WTC11 (cell line): ENCODE measurements at regions not wholly inside any gene's neighbourhood (a gene's known extent, or its start where the extent isn't known, plus 50 kb on each side); places are given as distances from the start of the nearest gene placed in this dataset.

Experiments used
- ATAC-seq: fragments of 200-7000 bp; cut with Tn5 transposase; 2 replicates; pipeline ENCODE4 v1.10.0; 2021; ENCODE audit warnings: mild to moderate bottlenecking, moderate library complexity
- CTCF ChIA-PET: fragments of 300-600 bp; sonication (Branson Sonifier 250); formaldehyde crosslinking; loops from one replicate; lab custom pipeline; 2021; ENCODE audit warnings: antibody characterized with exemption; lab: Charles Lee
- POLR2A ChIA-PET: fragments of 350-600 bp; sonication (Branson Sonifier 250); formaldehyde crosslinking; loops from one replicate; lab custom pipeline; 2021; ENCODE audit warnings: antibody characterized with exemption; lab: Charles Lee
- DNase-seq: peaks from one replicate; pipeline ENCODE4 v3.0.0; 2021; ENCODE audit warnings: low spot score
- H3K27ac Mint-ChIP-seq: 2 replicates; pipeline ENCODE4 v1.8.0; 2021; ENCODE audit warnings: mixed read lengths
- H3K27me3 Mint-ChIP-seq: 2 replicates; pipeline ENCODE4 v1.8.0; 2021; ENCODE audit warnings: low read depth, mild to moderate bottlenecking, moderate library complexity, mixed read lengths
- H3K36me3 Mint-ChIP-seq: 2 replicates; pipeline ENCODE4 v1.8.0; 2021; ENCODE audit warnings: mixed read lengths
- H3K4me1 Mint-ChIP-seq: 2 replicates; pipeline ENCODE4 v1.8.0; 2022; ENCODE audit warnings: mixed read lengths
- H3K4me3 Mint-ChIP-seq: 2 replicates; pipeline ENCODE4 v1.8.0; 2021; ENCODE audit warnings: mild to moderate bottlenecking, moderate library complexity, mixed read lengths
- H3K9me3 Mint-ChIP-seq: 2 replicates; pipeline ENCODE4 v1.8.0; 2021; ENCODE audit warnings: mixed read lengths
- CBFB ChIP-seq: sonication (generic); formaldehyde crosslinking; IDR thresholded peaks from 2 replicates; pipeline ENCODE4 v1.8.1; 2022; ENCODE audit warnings: mild to moderate bottlenecking, low read depth, missing genetic modification reagents
- EMX1 ChIP-seq: fragments of 250-450 bp; sonication (Bioruptor Pico); IDR thresholded peaks from 2 replicates; pipeline ENCODE4 v1.8.0; 2021; ENCODE audit warnings: mild to moderate bottlenecking
- MXD4 ChIP-seq: fragments of 250-450 bp; sonication (Bioruptor Pico); IDR thresholded peaks from 2 replicates; pipeline ENCODE4 v1.8.0; 2021; ENCODE audit warnings: mild to moderate bottlenecking, moderate library complexity, borderline replicate concordance
- MYBL2 ChIP-seq: sonication (generic); formaldehyde crosslinking; IDR thresholded peaks from 2 replicates; pipeline ENCODE4 v1.8.1; 2023; ENCODE audit warnings: mild to moderate bottlenecking, moderate library complexity, missing genetic modification reagents
- NFATC4 ChIP-seq: fragments of 250-450 bp; sonication (Bioruptor Pico); IDR thresholded peaks from 2 replicates; pipeline ENCODE4 v1.9.0; 2021; ENCODE audit warnings: mild to moderate bottlenecking
- PRRX2 ChIP-seq: fragments of 250-450 bp; sonication (Bioruptor Pico); IDR thresholded peaks from 2 replicates; pipeline ENCODE4 v1.8.0; 2021; ENCODE audit warnings: mild to moderate bottlenecking
- SP1 ChIP-seq: sonication (generic); formaldehyde crosslinking; conservative IDR thresholded peaks from 2 replicates; pipeline ENCODE4 v1.8.1; 2022; ENCODE audit warnings: missing genetic modification reagents
- ZNF263 ChIP-seq: sonication (generic); formaldehyde crosslinking; IDR thresholded peaks from 2 replicates; pipeline ENCODE4 v1.8.1; 2022; ENCODE audit warnings: low read depth, mild to moderate bottlenecking, moderate library complexity, missing genetic modification reagents
- ZNF396 ChIP-seq: fragments of 250-450 bp; sonication (Bioruptor Pico); IDR thresholded peaks from 2 replicates; pipeline ENCODE4 v1.8.0; 2021; ENCODE audit warnings: mild to moderate bottlenecking, moderate library complexity, borderline replicate concordance
- TF ChIP-seq, protein P1 (sequence below): sonication (generic); formaldehyde crosslinking; IDR thresholded peaks from 2 replicates; pipeline ENCODE4 v1.8.1; 2022; ENCODE audit warnings: low read depth, missing genetic modification reagents, borderline replicate concordance
- TF ChIP-seq, protein P2 (sequence below): sonication (generic); formaldehyde crosslinking; IDR thresholded peaks from 2 replicates; pipeline ENCODE4 v1.8.1; 2022; ENCODE audit warnings: missing genetic modification reagents, borderline replicate concordance
- TF ChIP-seq, protein P3 (sequence below): fragments of 250-450 bp; sonication (Bioruptor Pico); IDR thresholded peaks from 2 replicates; pipeline ENCODE4 v1.9.0; 2021; ENCODE audit warnings: mild to moderate bottlenecking
- TF ChIP-seq, protein P4 (sequence below): fragments of 250-450 bp; sonication (Bioruptor Pico); IDR thresholded peaks from 2 replicates; pipeline ENCODE4 v2.1.2; 2022; ENCODE audit warnings: mild to moderate bottlenecking, moderate library complexity
- TF ChIP-seq, protein P5 (sequence below): sonication (generic); formaldehyde crosslinking; IDR thresholded peaks from 2 replicates; pipeline ENCODE4 v1.8.0; 2023; ENCODE audit warnings: mild to moderate bottlenecking, missing genetic modification reagents
- TF ChIP-seq, protein P6 (sequence below): fragments of 250-450 bp; sonication (Bioruptor Pico); IDR thresholded peaks from 2 replicates; pipeline ENCODE4 v1.8.0; 2021; ENCODE audit warnings: mild to moderate bottlenecking
- TF ChIP-seq, protein P7 (sequence below): sonication (generic); formaldehyde crosslinking; IDR thresholded peaks from 2 replicates; pipeline ENCODE4 v1.8.1; 2023; ENCODE audit warnings: mild to moderate bottlenecking, missing genetic modification reagents, moderate library complexity
- TF ChIP-seq, protein P8 (sequence below): sonication (generic); formaldehyde crosslinking; IDR thresholded peaks from 2 replicates; pipeline ENCODE4 v1.8.1; 2022; ENCODE audit warnings: low read depth, mild to moderate bottlenecking, moderate library complexity, missing genetic modification reagents, borderline replicate concordance

DNA sequence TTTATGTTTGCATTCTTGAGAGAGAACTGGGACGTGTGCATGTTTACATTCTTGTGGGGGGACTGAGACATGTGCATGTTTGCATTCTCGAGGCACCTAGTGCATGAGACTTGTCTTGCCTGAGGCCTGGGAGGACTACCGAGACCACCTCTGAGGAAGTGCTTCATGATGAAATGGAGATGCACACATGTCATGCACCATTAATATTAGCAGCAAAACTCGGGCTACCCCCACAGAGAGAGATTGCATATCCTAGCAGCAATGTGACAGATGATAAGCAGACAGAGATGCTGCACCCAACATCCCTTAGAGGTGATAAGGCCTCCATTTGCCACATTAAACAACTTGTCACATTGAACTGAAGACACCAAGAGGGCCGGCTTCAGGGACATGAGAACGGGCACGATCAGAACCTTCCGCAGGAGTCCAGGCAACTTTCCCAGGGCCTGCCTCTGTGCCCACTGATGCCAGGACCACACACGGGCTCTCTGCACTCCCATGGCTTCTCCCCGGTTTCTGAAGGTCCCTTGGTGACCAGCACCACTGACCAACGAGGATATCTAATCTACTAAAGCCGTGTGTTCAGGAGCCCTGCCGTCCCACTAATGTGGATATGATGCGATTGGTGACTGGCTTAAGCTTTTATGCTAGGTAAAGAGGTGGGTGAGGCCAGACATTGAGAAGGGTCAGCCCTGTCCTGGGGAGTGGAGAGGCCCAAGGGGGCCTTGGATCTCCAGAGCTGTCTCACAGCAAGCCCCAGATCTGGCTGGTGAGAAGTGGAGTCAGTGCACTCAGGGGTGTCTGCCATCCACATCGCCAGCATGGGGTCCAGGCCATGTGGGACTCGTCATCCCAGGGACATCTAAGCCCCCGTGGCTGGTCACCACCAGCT lies 208.3 kb downstream of the NDUFA10 start:
- H3K4me1 Mint-ChIP-seq = no peaks in the 10 kb centered on the region
- CTCF ChIA-PET = no interaction called here
- no peaks in the 10 kb centered on the region for H3K9me3 Mint-ChIP-seq
- no peak overlapping the region for H3K27ac Mint-ChIP-seq
- ATAC-seq = no peak
- no peak for TF ChIP-seq ZNF396 (CRISPR knock-in tag)
- TF ChIP-seq, protein P1, sequence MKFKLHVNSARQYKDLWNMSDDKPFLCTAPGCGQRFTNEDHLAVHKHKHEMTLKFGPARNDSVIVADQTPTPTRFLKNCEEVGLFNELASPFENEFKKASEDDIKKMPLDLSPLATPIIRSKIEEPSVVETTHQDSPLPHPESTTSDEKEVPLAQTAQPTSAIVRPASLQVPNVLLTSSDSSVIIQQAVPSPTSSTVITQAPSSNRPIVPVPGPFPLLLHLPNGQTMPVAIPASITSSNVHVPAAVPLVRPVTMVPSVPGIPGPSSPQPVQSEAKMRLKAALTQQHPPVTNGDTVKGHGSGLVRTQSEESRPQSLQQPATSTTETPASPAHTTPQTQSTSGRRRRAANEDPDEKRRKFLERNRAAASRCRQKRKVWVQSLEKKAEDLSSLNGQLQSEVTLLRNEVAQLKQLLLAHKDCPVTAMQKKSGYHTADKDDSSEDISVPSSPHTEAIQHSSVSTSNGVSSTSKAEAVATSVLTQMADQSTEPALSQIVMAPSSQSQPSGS (CRISPR knock-in tag) = no peak
- TF ChIP-seq, protein P2, sequence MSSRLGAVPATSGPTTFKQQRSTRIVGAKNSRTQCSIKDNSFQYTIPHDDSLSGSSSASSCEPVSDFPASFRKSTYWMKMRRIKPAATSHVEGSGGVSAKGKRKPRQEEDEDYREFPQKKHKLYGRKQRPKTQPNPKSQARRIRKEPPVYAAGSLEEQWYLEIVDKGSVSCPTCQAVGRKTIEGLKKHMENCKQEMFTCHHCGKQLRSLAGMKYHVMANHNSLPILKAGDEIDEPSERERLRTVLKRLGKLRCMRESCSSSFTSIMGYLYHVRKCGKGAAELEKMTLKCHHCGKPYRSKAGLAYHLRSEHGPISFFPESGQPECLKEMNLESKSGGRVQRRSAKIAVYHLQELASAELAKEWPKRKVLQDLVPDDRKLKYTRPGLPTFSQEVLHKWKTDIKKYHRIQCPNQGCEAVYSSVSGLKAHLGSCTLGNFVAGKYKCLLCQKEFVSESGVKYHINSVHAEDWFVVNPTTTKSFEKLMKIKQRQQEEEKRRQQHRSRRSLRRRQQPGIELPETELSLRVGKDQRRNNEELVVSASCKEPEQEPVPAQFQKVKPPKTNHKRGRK (CRISPR knock-in tag) = no peak
- TF ChIP-seq MXD4 = no peak
- TF ChIP-seq, protein P3, sequence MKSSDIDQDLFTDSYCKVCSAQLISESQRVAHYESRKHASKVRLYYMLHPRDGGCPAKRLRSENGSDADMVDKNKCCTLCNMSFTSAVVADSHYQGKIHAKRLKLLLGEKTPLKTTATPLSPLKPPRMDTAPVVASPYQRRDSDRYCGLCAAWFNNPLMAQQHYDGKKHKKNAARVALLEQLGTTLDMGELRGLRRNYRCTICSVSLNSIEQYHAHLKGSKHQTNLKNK (CRISPR knock-in tag) = no peak
- no peak for TF ChIP-seq ZNF263 (CRISPR knock-in tag)
- TF ChIP-seq SP1 (CRISPR knock-in tag) = no peak
- TF ChIP-seq PRRX2 = no peak
- TF ChIP-seq CBFB = no peak
- DNase-seq = no peak
- no peak overlapping the region for H3K4me3 Mint-ChIP-seq
- POLR2A ChIA-PET = no interaction called here
- no peaks in the 10 kb centered on the region for H3K36me3 Mint-ChIP-seq
- no peaks in the 10 kb centered on the region for H3K27me3 Mint-ChIP-seq

DNA sequence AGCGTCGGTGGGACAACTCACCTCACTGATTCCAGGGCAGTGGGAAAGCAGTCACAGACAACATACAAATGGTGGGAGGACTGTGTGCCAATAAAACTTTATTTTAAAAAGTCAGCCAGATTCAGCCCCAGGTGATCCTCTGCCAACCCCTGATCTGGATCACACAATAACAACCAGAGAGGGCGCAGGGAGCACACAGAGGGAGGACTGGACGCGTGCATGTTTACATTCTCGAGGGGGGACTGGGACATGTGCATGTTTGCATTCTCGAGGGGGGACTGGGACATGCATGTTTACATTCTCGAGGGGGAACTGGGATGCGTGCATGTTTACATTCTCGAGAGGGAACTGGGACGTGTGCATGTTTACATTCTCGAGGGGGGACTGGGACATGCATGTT lies 209.5 kb downstream of the NDUFA10 start:
- Mint-ChIP-seq H3K9me3 (no peaks in the 10 kb centered on the region), H3K4me3 (no peak overlapping the region), H3K27me3 (no peaks in the 10 kb centered on the region), H3K4me1 (no peaks in the 10 kb centered on the region), H3K27ac (peak overlapping the region; percentile 64; the same call in 1 of the 2 replicates), H3K36me3 (no peaks in the 10 kb centered on the region)
- ATAC-seq = no peak
- ChIA-PET POLR2A (no interaction called here), CTCF (interaction anchor here (1.0 kb wide), 1 partner anchor 9 kb away, joined by 4 read pairs; no protein-coding TSS in a partner anchor)
- no peak for DNase-seq
- TF ChIP-seq, protein P4, sequence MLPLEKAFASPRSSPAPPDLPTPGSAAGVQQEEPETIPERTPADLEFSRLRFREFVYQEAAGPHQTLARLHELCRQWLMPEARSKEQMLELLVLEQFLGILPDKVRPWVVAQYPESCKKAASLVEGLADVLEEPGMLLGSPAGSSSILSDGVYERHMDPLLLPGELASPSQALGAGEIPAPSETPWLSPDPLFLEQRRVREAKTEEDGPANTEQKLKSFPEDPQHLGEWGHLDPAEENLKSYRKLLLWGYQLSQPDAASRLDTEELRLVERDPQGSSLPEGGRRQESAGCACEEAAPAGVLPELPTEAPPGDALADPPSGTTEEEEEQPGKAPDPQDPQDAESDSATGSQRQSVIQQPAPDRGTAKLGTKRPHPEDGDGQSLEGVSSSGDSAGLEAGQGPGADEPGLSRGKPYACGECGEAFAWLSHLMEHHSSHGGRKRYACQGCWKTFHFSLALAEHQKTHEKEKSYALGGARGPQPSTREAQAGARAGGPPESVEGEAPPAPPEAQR = no peak
- TF ChIP-seq ZNF263 (CRISPR knock-in tag) (no peak), MYBL2 (no peak), NFATC4 (CRISPR knock-in tag) (no peak), SP1 (CRISPR knock-in tag) (no peak), EMX1 (CRISPR knock-in tag) (no peak)
- TF ChIP-seq, protein P5, sequence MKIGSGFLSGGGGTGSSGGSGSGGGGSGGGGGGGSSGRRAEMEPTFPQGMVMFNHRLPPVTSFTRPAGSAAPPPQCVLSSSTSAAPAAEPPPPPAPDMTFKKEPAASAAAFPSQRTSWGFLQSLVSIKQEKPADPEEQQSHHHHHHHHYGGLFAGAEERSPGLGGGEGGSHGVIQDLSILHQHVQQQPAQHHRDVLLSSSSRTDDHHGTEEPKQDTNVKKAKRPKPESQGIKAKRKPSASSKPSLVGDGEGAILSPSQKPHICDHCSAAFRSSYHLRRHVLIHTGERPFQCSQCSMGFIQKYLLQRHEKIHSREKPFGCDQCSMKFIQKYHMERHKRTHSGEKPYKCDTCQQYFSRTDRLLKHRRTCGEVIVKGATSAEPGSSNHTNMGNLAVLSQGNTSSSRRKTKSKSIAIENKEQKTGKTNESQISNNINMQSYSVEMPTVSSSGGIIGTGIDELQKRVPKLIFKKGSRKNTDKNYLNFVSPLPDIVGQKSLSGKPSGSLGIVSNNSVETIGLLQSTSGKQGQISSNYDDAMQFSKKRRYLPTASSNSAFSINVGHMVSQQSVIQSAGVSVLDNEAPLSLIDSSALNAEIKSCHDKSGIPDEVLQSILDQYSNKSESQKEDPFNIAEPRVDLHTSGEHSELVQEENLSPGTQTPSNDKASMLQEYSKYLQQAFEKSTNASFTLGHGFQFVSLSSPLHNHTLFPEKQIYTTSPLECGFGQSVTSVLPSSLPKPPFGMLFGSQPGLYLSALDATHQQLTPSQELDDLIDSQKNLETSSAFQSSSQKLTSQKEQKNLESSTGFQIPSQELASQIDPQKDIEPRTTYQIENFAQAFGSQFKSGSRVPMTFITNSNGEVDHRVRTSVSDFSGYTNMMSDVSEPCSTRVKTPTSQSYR (CRISPR knock-in tag) = no peak
- TF ChIP-seq, protein P6, sequence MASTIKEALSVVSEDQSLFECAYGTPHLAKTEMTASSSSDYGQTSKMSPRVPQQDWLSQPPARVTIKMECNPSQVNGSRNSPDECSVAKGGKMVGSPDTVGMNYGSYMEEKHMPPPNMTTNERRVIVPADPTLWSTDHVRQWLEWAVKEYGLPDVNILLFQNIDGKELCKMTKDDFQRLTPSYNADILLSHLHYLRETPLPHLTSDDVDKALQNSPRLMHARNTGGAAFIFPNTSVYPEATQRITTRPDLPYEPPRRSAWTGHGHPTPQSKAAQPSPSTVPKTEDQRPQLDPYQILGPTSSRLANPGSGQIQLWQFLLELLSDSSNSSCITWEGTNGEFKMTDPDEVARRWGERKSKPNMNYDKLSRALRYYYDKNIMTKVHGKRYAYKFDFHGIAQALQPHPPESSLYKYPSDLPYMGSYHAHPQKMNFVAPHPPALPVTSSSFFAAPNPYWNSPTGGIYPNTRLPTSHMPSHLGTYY = no peak
- TF ChIP-seq, protein P7, sequence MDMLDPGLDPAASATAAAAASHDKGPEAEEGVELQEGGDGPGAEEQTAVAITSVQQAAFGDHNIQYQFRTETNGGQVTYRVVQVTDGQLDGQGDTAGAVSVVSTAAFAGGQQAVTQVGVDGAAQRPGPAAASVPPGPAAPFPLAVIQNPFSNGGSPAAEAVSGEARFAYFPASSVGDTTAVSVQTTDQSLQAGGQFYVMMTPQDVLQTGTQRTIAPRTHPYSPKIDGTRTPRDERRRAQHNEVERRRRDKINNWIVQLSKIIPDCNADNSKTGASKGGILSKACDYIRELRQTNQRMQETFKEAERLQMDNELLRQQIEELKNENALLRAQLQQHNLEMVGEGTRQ (CRISPR knock-in tag) = no peak
- TF ChIP-seq, protein P8, sequence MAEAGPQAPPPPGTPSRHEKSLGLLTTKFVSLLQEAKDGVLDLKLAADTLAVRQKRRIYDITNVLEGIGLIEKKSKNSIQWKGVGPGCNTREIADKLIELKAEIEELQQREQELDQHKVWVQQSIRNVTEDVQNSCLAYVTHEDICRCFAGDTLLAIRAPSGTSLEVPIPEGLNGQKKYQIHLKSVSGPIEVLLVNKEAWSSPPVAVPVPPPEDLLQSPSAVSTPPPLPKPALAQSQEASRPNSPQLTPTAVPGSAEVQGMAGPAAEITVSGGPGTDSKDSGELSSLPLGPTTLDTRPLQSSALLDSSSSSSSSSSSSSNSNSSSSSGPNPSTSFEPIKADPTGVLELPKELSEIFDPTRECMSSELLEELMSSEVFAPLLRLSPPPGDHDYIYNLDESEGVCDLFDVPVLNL (CRISPR knock-in tag) = no peak
